NCI-H69 (cell line): ENCODE measurements at regions not wholly inside any gene's neighbourhood (a gene's known extent, or its start where the extent isn't known, plus 50 kb on each side); places are given as distances from the start of the nearest gene placed in this dataset.

Experiments used
- DNase-seq: peaks from one replicate; lab custom pipeline; 2025; lab: John Stamatoyannopoulos, UW

GRCh38 chr14:58814466-58814865 lies 176.7 kb downstream of the DACT1 start:
- no peak for DNase-seq

- peak; percentile 72 for DNase-seq
These were observed 177.5 kb downstream of the DACT1 start for GRCh38 chr14:58815161-58815701.

GRCh38 chr14:58815794-58816193 lies 178.0 kb downstream of the DACT1 start:
- peak; percentile 97 for DNase-seq

GRCh38 chr14:58816416-58817115 lies 178.8 kb downstream of the DACT1 start:
- peak; percentile 70 for DNase-seq

- no peak for DNase-seq
These were observed 180.1 kb downstream of the DACT1 start for GRCh38 chr14:58817846-58818245.

GRCh38 chr14:58820032-58820431 lies 182.3 kb downstream of the DACT1 start:
- no peak for DNase-seq

- no peak for DNase-seq
These were observed 183.7 kb downstream of the DACT1 start for GRCh38 chr14:58821421-58821820.

- DNase-seq = no peak
These were observed 185.1 kb downstream of the DACT1 start for GRCh38 chr14:58822856-58823255.

GRCh38 chr14:58823312-58823711 lies 185.6 kb downstream of the DACT1 start:
- DNase-seq = no peak

- DNase-seq = no peak
These were observed 186.3 kb downstream of the DACT1 start for GRCh38 chr14:58824106-58824505.

- DNase-seq = no peak
These were observed 187.0 kb downstream of the DACT1 start for GRCh38 chr14:58824796-58825195.

GRCh38 chr14:58825606-58826005 lies 187.8 kb downstream of the DACT1 start:
- peak; percentile 65 for DNase-seq

GRCh38 chr14:58826845-58827686 lies 189.3 kb downstream of the DACT1 start:
- DNase-seq = peak; percentile 31

GRCh38 chr14:58828298-58828697 lies 190.5 kb downstream of the DACT1 start:
- no peak for DNase-seq

GRCh38 chr14:58829594-58829993 lies 191.8 kb downstream of the DACT1 start:
- DNase-seq = peak; percentile 93

GRCh38 chr14:58830121-58830520 lies 192.4 kb downstream of the DACT1 start:
- no peak for DNase-seq

- peak; percentile 93 for DNase-seq
These were observed 194.3 kb downstream of the DACT1 start for GRCh38 chr14:58832095-58832521.

GRCh38 chr14:58833634-58834378 lies 196.0 kb downstream of the DACT1 start:
- DNase-seq = no peak

GRCh38 chr14:58836303-58836974 lies 198.7 kb downstream of the DACT1 start:
- peak; percentile 14 for DNase-seq

- no peak for DNase-seq
These were observed 201.5 kb downstream of the DACT1 start for GRCh38 chr14:58839233-58839632.

- peak; percentile 45 for DNase-seq
These were observed 206.8 kb downstream of the DACT1 start for GRCh38 chr14:58844544-58844943.
